OCI-LY3 (cell line): ENCODE measurements at regions not wholly inside any gene's neighbourhood (a gene's known extent, or its start where the extent isn't known, plus 50 kb on each side); places are given as distances from the start of the nearest gene placed in this dataset.

ENCODE experiments used
- EZH2phosphoT487 ChIP-seq: fragments of 200-600 bp; shearing (Covaris generic); IDR thresholded peaks from 2 replicates; pipeline ENCODE4 v1.6.1; 2018; ENCODE audit warnings: antibody characterized with exemption, mixed run types, low read depth
- TF ChIP-seq, protein P1 (sequence below): fragments of 200-600, 300-600 bp; sonication (generic); IDR thresholded peaks from 2 replicates; pipeline ENCODE4 v1.5.1; 2014; ENCODE audit warnings: antibody characterized with exemption, low read length, low read depth

GRCh38 chr21:20581361-20581760 lies 416.8 kb upstream of the NCAM2 start:
- TF ChIP-seq, protein P1, sequence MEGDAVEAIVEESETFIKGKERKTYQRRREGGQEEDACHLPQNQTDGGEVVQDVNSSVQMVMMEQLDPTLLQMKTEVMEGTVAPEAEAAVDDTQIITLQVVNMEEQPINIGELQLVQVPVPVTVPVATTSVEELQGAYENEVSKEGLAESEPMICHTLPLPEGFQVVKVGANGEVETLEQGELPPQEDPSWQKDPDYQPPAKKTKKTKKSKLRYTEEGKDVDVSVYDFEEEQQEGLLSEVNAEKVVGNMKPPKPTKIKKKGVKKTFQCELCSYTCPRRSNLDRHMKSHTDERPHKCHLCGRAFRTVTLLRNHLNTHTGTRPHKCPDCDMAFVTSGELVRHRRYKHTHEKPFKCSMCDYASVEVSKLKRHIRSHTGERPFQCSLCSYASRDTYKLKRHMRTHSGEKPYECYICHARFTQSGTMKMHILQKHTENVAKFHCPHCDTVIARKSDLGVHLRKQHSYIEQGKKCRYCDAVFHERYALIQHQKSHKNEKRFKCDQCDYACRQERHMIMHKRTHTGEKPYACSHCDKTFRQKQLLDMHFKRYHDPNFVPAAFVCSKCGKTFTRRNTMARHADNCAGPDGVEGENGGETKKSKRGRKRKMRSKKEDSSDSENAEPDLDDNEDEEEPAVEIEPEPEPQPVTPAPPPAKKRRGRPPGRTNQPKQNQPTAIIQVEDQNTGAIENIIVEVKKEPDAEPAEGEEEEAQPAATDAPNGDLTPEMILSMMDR = no peak
- TF ChIP-seq EZH2phosphoT487 = no peak
